HEK293 (cell line): ENCODE measurements at regions not wholly inside any gene's neighbourhood (a gene's known extent, or its start where the extent isn't known, plus 50 kb on each side); places are given as distances from the start of the nearest gene placed in this dataset.

Source experiments
- CTCF ChIA-PET: fragments of 350-600 bp; formaldehyde crosslinking; extraction: SDS; loops from one replicate; lab custom pipeline; 2021; ENCODE audit warnings: antibody characterized with exemption; lab: Yijun Ruan, JAX
- POLR2A ChIA-PET: fragments of 300-600 bp; formaldehyde crosslinking; extraction: SDS; loops from one replicate; lab custom pipeline; 2020; ENCODE audit warnings: antibody characterized with exemption, inconsistent platforms; lab: Yijun Ruan, JAX
- H3K27ac ChIP-seq: fragments of 200-500 bp; sonication (Bioruptor generic); 2 replicates; pipeline ENCODE4 v1.5.1; 2014; ENCODE audit warnings: low read depth, low read length, control low read depth, inconsistent platforms; ENCODE audit errors: extremely low read depth
- H3K36me3 ChIP-seq, 2 experiments: fragments of 200-500 bp in 1 of 2; sonication (Bioruptor generic) in 1 of 2; 1 replicate in 1 of 2; 2 replicates in 1 of 2; pipeline ENCODE4 v1.5.1; 2014 to 2017; ENCODE audit warnings: inconsistent platforms in 2 of 2, low read length in 2 of 2; ENCODE audit not compliant: control insufficient read depth in 2 of 2, insufficient read depth in 1 of 2
- H3K4me1 ChIP-seq: fragments of 200-500 bp; sonication (Bioruptor generic); 2 replicates; pipeline ENCODE4 v1.5.1; 2014; ENCODE audit warnings: mild to moderate bottlenecking, low read length, inconsistent platforms; ENCODE audit not compliant: control insufficient read depth, insufficient read depth
- H3K4me3 ChIP-seq: 2 replicates; pipeline ENCODE4 v1.5.1; 2011; ENCODE audit warnings: low read depth, mild to moderate bottlenecking, control low read depth, low read length, moderate library complexity
- H3K9me3 ChIP-seq: fragments of 200-500 bp; sonication (Bioruptor generic); 2 replicates; pipeline ENCODE4 v1.5.1; 2014; ENCODE audit warnings: low read depth, low read length, inconsistent platforms; ENCODE audit not compliant: control insufficient read depth, insufficient read depth
- AEBP2 ChIP-seq: fragments of 450-650 bp; formaldehyde crosslinking; IDR thresholded peaks from 2 replicates; pipeline ENCODE4 v1.5.1; 2016; ENCODE audit warnings: missing biosample characterization, missing genetic modification characterization, borderline replicate concordance
- ATF2 ChIP-seq: fragments of 450-650 bp; formaldehyde crosslinking; IDR thresholded peaks from 2 replicates; pipeline ENCODE4 v1.5.1; 2016; ENCODE audit warnings: missing biosample characterization, missing genetic modification characterization, low read depth
- ELK4 ChIP-seq: IDR thresholded peaks from 2 replicates; pipeline ENCODE4 v1.6.1; 2011; ENCODE audit warnings: mild to moderate bottlenecking, low read depth, low read length, borderline replicate concordance
- MZF1 ChIP-seq: fragments of 450-650 bp; formaldehyde crosslinking; IDR thresholded peaks from 2 replicates; pipeline ENCODE4 v1.5.1; 2017; ENCODE audit warnings: missing biosample characterization, missing genetic modification characterization, borderline replicate concordance
- PRDM1 ChIP-seq: fragments of 450-650 bp; formaldehyde crosslinking; IDR thresholded peaks from 2 replicates; pipeline ENCODE4; 2016; ENCODE audit warnings: missing biosample characterization, missing genetic modification characterization
- RBAK ChIP-seq: fragments of 450-650 bp; formaldehyde crosslinking; IDR thresholded peaks from 2 replicates; pipeline ENCODE4 v1.5.1; 2016; ENCODE audit warnings: missing biosample characterization, missing genetic modification characterization
- REPIN1 ChIP-seq: fragments of 450-650 bp; formaldehyde crosslinking; IDR thresholded peaks from 2 replicates; pipeline ENCODE4 v1.5.1; 2017; ENCODE audit warnings: missing biosample characterization, missing genetic modification characterization, low read depth
- YY2 ChIP-seq: fragments of 450-650 bp; formaldehyde crosslinking; IDR thresholded peaks from 2 replicates; pipeline ENCODE4 v1.5.1; 2016; ENCODE audit warnings: missing biosample characterization, missing genetic modification characterization
- ZBTB44 ChIP-seq: fragments of 450-650 bp; IDR thresholded peaks from 2 replicates; pipeline ENCODE4 v1.5.1; 2018; ENCODE audit warnings: missing biosample characterization, mild to moderate bottlenecking, missing genetic modification characterization
- ZFP41 ChIP-seq: fragments of 450-650 bp; formaldehyde crosslinking; IDR thresholded peaks from 2 replicates; pipeline ENCODE4 v1.5.1; 2016; ENCODE audit warnings: missing biosample characterization, missing genetic modification characterization, borderline replicate concordance
- ZNF132 ChIP-seq: fragments of 450-650 bp; formaldehyde crosslinking; IDR thresholded peaks from 2 replicates; pipeline ENCODE4 v1.5.1; 2017; ENCODE audit warnings: missing biosample characterization, missing genetic modification characterization, borderline replicate concordance
- ZNF155 ChIP-seq: fragments of 450-650 bp; formaldehyde crosslinking; IDR thresholded peaks from 2 replicates; pipeline ENCODE4 v1.5.1; 2016; ENCODE audit warnings: missing biosample characterization, missing genetic modification characterization
- ZNF2 ChIP-seq: fragments of 450-650 bp; formaldehyde crosslinking; IDR thresholded peaks from 2 replicates; pipeline ENCODE4 v1.5.1; 2016; ENCODE audit warnings: missing biosample characterization, missing genetic modification characterization
- ZNF248 ChIP-seq: fragments of 450-650 bp; formaldehyde crosslinking; IDR thresholded peaks from 2 replicates; pipeline ENCODE4 v1.5.1; 2017; ENCODE audit warnings: missing biosample characterization, missing genetic modification characterization
- ZNF26 ChIP-seq: fragments of 450-650 bp; formaldehyde crosslinking; IDR thresholded peaks from 2 replicates; pipeline ENCODE4 v1.5.1; 2016; ENCODE audit warnings: missing biosample characterization, missing genetic modification characterization
- ZNF366 ChIP-seq: fragments of 450-650 bp; formaldehyde crosslinking; conservative IDR thresholded peaks from 2 replicates; pipeline ENCODE4 v1.5.1; 2016; ENCODE audit warnings: missing biosample characterization, missing genetic modification characterization
- ZNF37A ChIP-seq: fragments of 450-650 bp; IDR thresholded peaks from 2 replicates; pipeline ENCODE4 v1.5.1; 2018; ENCODE audit warnings: missing biosample characterization, missing genetic modification characterization
- ZNF398 ChIP-seq: fragments of 450-650 bp; formaldehyde crosslinking; IDR thresholded peaks from 2 replicates; pipeline ENCODE4 v1.5.1; 2017; ENCODE audit warnings: missing biosample characterization, missing genetic modification characterization
- ZNF426 ChIP-seq: fragments of 450-650 bp; formaldehyde crosslinking; IDR thresholded peaks from 2 replicates; pipeline ENCODE4 v1.5.1; 2017; ENCODE audit warnings: missing biosample characterization, missing genetic modification characterization, mild to moderate bottlenecking, inconsistent platforms, moderate library complexity
- ZNF548 ChIP-seq: fragments of 450-650 bp; formaldehyde crosslinking; IDR thresholded peaks from 2 replicates; pipeline ENCODE4 v1.5.1; 2016; ENCODE audit warnings: missing biosample characterization, missing genetic modification characterization
- ZNF558 ChIP-seq: fragments of 450-650 bp; formaldehyde crosslinking; IDR thresholded peaks from 2 replicates; pipeline ENCODE4 v1.5.1; 2016; ENCODE audit warnings: missing biosample characterization, missing genetic modification characterization
- ZNF585B ChIP-seq: fragments of 450-650 bp; formaldehyde crosslinking; IDR thresholded peaks from 2 replicates; pipeline ENCODE4 v1.5.1; 2016; ENCODE audit warnings: missing biosample characterization, missing genetic modification characterization
- ZNF664 ChIP-seq: fragments of 450-650 bp; formaldehyde crosslinking; IDR thresholded peaks from 2 replicates; pipeline ENCODE4 v1.5.1; 2016; ENCODE audit warnings: missing biosample characterization, missing genetic modification characterization
- ZSCAN18 ChIP-seq: fragments of 450-650 bp; formaldehyde crosslinking; IDR thresholded peaks from 2 replicates; pipeline ENCODE4 v1.5.1; 2016; ENCODE audit warnings: missing biosample characterization, missing genetic modification characterization
- ZSCAN4 ChIP-seq: fragments of 450-650 bp; formaldehyde crosslinking; IDR thresholded peaks from 2 replicates; pipeline ENCODE4 v1.5.1; 2017; ENCODE audit warnings: missing biosample characterization, missing genetic modification characterization

- H3K9me3 ChIP-seq: no peaks in the 10 kb centered on the region
- POLR2A ChIA-PET: no interaction called here
- TF ChIP-seq MZF1 (tag by site-specific recombination) (no peak), ZNF585B (tag by site-specific recombination) (no peak), PRDM1 (no peak), ZNF132 (tag by site-specific recombination) (no peak), AEBP2 (no peak), YY2 (tag by site-specific recombination) (no peak), ZNF426 (tag by site-specific recombination) (no peak), ZNF558 (tag by site-specific recombination) (no peak), ZNF2 (tag by site-specific recombination) (no peak), ZSCAN18 (tag by site-specific recombination) (no peak), ZNF37A (tag by site-specific recombination) (no peak), ZFP41 (tag by site-specific recombination) (no peak), ZNF664 (tag by site-specific recombination) (no peak), ZSCAN4 (tag by site-specific recombination) (no peak), REPIN1 (tag by site-specific recombination) (no peak), ATF2 (tag by site-specific recombination) (no peak)
- H3K27ac ChIP-seq: no peak overlapping the region
- CTCF ChIA-PET: no interaction called here
- no peaks in the 10 kb centered on the region for H3K4me1 ChIP-seq
- H3K36me3 ChIP-seq: no peaks in the 10 kb centered on the region
- no peak overlapping the region for H3K4me3 ChIP-seq
Measured at GRCh38 chr3:154701055-154701454, 271.1 kb upstream of the GPR149 start.

- no peaks in the 10 kb centered on the region for H3K9me3 ChIP-seq
- no peak overlapping the region for H3K27ac ChIP-seq
- no peaks in the 10 kb centered on the region for H3K36me3 ChIP-seq
- CTCF ChIA-PET: no interaction called here
- H3K4me3 ChIP-seq: no peak overlapping the region
- H3K4me1 ChIP-seq: no peaks in the 10 kb centered on the region
- POLR2A ChIA-PET: no interaction called here
- TF ChIP-seq ZNF366: no peak
- no peak for TF ChIP-seq ZBTB44
- no peak for TF ChIP-seq RBAK (tag by site-specific recombination)
- no peak for TF ChIP-seq PRDM1
- TF ChIP-seq ZNF155: no peak
- no peak for TF ChIP-seq ZNF398 (tag by site-specific recombination)
- no peak for TF ChIP-seq ZNF248 (tag by site-specific recombination)
- TF ChIP-seq ELK4: no peak
- TF ChIP-seq ZNF26 (tag by site-specific recombination): no peak
- TF ChIP-seq ZNF548: no peak
Measured at GRCh38 chr3:154690413-154690812, 260.4 kb upstream of the GPR149 start.
